Vagina (tissue), 2 donors: ENCODE measurements at regions not wholly inside any gene's neighbourhood (a gene's known extent, or its start where the extent isn't known, plus 50 kb on each side); places are given as distances from the start of the nearest gene placed in this dataset.
A peak's percentile ranks its signal among the peaks of the same experiment; 100 is the strongest.

ENCODE experiments used
- DNase-seq, 2 donors: peaks; one replicate each; pipeline ENCODE4 v3.0.0-alpha.2; 2017; ENCODE audit errors: extremely low spot score in 2 of 2
- H3K27ac ChIP-seq: fragments of 200-600 bp; sonication (generic); one replicate; pipeline ENCODE4 v1.5.1; 2019
- H3K27me3 ChIP-seq: fragments of 200-600 bp; sonication (generic); one replicate; pipeline ENCODE4 v1.5.1; 2019
- H3K36me3 ChIP-seq, 2 donors: fragments of 200-600 bp; sonication (generic); one replicate each; pipeline ENCODE4 v1.5.1; 2017 to 2019
- H3K4me1 ChIP-seq: fragments of 200-600 bp; sonication (generic); one replicate; pipeline ENCODE4 v1.5.1; 2019
- H3K4me3 ChIP-seq, 2 donors: fragments of 200-600 bp; sonication (generic); 1 replicate in 1 of 2; 2 replicates in 1 of 2; pipeline ENCODE4 v1.5.1; 2016 to 2019
- H3K9me3 ChIP-seq: fragments of 200-600 bp; sonication (generic); one replicate; pipeline ENCODE4 v1.5.1; 2019
- CTCF ChIP-seq, 3 experiments: fragments of 450-650 bp in 2 of 3; fragments of 200-600 bp in 1 of 3; sonication (generic) in 1 of 3; IDR thresholded peaks; one replicate each; pipeline ENCODE4 v1.5.1; 2017 to 2019; ENCODE audit warnings: antibody characterized with exemption in 3 of 3, mild to moderate bottlenecking in 2 of 3, moderate library complexity in 2 of 3
- POLR2A ChIP-seq, 2 donors: fragments of 450-650 bp; IDR thresholded peaks; one replicate each; pipeline ENCODE4 v1.6.1; 2017; ENCODE audit warnings: antibody characterized with exemption in 2 of 2, mild to moderate bottlenecking in 2 of 2, moderate library complexity in 2 of 2
- POLR2AphosphoS5 ChIP-seq, 2 donors: sonication (generic); formaldehyde crosslinking; IDR thresholded peaks; one replicate each; pipeline ENCODE4 v1.9.0; 2017; ENCODE audit warnings: antibody characterized with exemption in 2 of 2, mild to moderate bottlenecking in 2 of 2, low read depth in 1 of 2; ENCODE audit not compliant: insufficient read depth in 1 of 2
- intact Hi-C: fragments of 100-400 bp; cut with DNase I; formaldehyde crosslinking; loops from one replicate; pipeline ENCODE4 v1.15.1; 2023

DNA sequence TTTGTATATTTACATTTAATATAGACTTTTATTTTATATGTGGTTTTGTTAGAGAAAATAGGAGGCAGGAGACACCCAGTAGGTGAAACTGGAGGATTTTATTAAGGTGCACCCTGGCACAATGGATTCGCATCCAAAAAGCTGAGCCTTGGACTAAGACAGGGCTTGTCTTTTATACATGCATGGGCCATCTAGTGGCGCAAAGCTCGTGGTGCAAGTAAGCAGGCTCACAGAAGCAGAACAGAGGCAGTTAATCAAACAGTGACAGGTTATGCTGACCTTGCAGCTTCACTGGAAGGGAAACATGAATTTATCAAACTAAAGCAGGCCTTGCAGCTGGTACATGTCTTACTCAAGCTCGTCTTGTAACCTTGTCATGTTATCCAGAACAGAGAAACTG lies 58.8 kb upstream of the ZNF681 start:
- intact Hi-C loops = no loop called here

DNA sequence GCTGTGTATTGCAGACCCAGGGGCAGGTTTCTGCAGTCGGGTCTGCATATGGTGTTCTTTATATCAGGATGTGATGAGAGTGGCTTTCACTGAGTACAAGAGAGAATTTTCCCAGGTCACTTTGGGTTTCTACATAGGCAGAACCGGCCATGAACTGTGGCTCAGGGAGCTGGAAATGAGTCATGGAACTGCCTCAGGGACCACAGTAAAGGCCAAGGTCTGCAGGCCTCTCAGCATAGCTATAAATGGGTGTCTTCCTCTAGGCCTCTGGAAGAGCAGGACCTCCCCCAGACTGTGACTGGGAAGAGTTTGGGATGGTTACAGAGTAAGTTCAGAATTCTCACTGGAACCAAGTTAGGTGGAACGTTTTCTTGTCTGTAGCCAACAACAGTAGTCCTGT lies 51.8 kb upstream of the ZNF681 start:
- Histone ChIP-seq H3K9me3 (no peaks in the 10 kb centered on the region), H3K4me3 (no peak overlapping the region), H3K4me1 (no peaks in the 10 kb centered on the region), H3K27ac (no peak overlapping the region), H3K36me3 (no peaks in the 10 kb centered on the region), H3K27me3 (no peaks in the 10 kb centered on the region)
- intact Hi-C loops = no loop called here
- DNase-seq = no peak
- no peak for TF ChIP-seq POLR2AphosphoS5 (IDR thresholded peaks at IDR 0.05; ENCODE audit: insufficient read depth in 1 of 2, low read depth in 1 of 2)
- TF ChIP-seq POLR2A (IDR thresholded peaks at IDR 0.05) = no peak
- no peak for TF ChIP-seq CTCF (IDR thresholded peaks at IDR 0.05)

More for the DNA sequence above, 58.8 kb upstream of the ZNF681 start:
- Histone ChIP-seq H3K27me3 (no peaks in the 10 kb centered on the region), H3K9me3 (peaks cover 8% of the 10 kb centered on the region), H3K4me1 (no peaks in the 10 kb centered on the region), H3K27ac (no peak overlapping the region), H3K36me3 (no peaks in the 10 kb centered on the region), H3K4me3 (no peak overlapping the region)
- no peak for DNase-seq
- TF ChIP-seq POLR2A (IDR thresholded peaks at IDR 0.05) = no peak
- TF ChIP-seq CTCF (IDR thresholded peaks at IDR 0.05) = peak in 1 of 3 experiments; percentile 19
- no peak for TF ChIP-seq POLR2AphosphoS5 (IDR thresholded peaks at IDR 0.05; ENCODE audit: insufficient read depth in 1 of 2, low read depth in 1 of 2)
